ENCODE measurements at regions not wholly inside any gene's neighbourhood (a gene's known extent, or its start where the extent isn't known, plus 50 kb on each side); places are given as distances from the start of the nearest gene placed in this dataset.

DNA sequence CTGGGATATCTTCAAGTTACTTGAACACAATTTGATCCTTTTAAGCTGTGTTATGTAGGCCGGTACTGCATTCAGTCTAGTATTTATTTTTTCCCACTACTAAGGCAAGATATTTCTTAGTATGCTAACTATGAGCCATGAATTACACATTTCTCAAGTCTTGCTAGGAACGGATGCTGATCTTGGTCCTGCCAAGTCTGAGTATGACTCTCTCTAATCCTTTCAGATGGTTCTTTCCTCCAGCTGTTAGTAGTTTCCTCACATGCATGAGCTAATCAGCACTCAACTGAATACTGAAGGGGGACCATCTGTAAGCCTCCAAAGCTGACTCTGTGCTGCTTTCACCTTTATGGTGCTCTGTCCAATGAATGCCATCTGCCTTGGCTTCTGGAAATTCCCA lies 460.3 kb downstream of the KCTD12 start (continued):
- TF ChIP-seq, protein P1, sequence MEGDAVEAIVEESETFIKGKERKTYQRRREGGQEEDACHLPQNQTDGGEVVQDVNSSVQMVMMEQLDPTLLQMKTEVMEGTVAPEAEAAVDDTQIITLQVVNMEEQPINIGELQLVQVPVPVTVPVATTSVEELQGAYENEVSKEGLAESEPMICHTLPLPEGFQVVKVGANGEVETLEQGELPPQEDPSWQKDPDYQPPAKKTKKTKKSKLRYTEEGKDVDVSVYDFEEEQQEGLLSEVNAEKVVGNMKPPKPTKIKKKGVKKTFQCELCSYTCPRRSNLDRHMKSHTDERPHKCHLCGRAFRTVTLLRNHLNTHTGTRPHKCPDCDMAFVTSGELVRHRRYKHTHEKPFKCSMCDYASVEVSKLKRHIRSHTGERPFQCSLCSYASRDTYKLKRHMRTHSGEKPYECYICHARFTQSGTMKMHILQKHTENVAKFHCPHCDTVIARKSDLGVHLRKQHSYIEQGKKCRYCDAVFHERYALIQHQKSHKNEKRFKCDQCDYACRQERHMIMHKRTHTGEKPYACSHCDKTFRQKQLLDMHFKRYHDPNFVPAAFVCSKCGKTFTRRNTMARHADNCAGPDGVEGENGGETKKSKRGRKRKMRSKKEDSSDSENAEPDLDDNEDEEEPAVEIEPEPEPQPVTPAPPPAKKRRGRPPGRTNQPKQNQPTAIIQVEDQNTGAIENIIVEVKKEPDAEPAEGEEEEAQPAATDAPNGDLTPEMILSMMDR (IDR thresholded peaks at IDR 0.05; ENCODE audit: low read depth, low read length, missing input control): no peak

DNA sequence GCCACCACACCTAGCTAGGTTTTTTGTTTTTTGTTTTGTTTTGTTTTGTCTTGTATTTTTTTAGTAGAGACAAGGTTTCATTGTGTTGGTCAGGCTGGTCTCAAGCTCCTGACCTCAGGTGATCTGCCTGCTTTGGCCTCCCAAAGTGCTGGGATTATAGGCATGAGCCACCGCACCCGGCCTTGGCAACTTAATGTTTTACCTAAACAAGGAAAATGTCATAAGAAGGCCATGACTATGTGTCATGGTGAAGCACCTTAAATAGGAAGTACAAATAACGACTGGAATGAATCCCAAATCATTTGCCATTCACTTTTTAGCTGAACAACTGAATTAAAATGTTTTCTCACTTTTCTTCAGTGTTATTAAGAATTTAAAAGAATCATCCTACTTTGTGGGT lies 465.2 kb downstream of the KCTD12 start:
- TF ChIP-seq RXRA (IDR thresholded peaks at IDR 0.05) (no peak), HNF4A (conservative IDR thresholded peaks at IDR 0.05) (no peak), RAD21 (IDR thresholded peaks at IDR 0.05) (no peak), FOXA1 (IDR thresholded peaks at IDR 0.05) (no peak), SP1 (IDR thresholded peaks at IDR 0.05) (no peak), JUND (IDR thresholded peaks at IDR 0.05) (no peak), TAF1 (conservative IDR thresholded peaks at IDR 0.05) (no peak), GABPA (IDR thresholded peaks at IDR 0.05 in 1 of 2, conservative IDR thresholded peaks at IDR 0.05 in 1 of 2) (no peak)
- TF ChIP-seq, protein P1 (IDR thresholded peaks at IDR 0.05; ENCODE audit: low read depth, low read length, missing input control): no peak
- TF ChIP-seq, protein P2, sequence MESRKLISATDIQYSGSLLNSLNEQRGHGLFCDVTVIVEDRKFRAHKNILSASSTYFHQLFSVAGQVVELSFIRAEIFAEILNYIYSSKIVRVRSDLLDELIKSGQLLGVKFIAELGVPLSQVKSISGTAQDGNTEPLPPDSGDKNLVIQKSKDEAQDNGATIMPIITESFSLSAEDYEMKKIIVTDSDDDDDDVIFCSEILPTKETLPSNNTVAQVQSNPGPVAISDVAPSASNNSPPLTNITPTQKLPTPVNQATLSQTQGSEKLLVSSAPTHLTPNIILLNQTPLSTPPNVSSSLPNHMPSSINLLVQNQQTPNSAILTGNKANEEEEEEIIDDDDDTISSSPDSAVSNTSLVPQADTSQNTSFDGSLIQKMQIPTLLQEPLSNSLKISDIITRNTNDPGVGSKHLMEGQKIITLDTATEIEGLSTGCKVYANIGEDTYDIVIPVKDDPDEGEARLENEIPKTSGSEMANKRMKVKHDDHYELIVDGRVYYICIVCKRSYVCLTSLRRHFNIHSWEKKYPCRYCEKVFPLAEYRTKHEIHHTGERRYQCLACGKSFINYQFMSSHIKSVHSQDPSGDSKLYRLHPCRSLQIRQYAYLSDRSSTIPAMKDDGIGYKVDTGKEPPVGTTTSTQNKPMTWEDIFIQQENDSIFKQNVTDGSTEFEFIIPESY (IDR thresholded peaks at IDR 0.05): no peak
- TF ChIP-seq, protein P3, sequence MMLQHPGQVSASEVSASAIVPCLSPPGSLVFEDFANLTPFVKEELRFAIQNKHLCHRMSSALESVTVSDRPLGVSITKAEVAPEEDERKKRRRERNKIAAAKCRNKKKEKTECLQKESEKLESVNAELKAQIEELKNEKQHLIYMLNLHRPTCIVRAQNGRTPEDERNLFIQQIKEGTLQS (IDR thresholded peaks at IDR 0.05): no peak
- no peak for DNase-seq (ENCODE audit: low spot score)
- no peak overlapping the region for H3K27ac ChIP-seq (ENCODE audit: low read depth in 1 of 2, low read length in 2 of 2)
- peaks cover 0 to 2% (median 0%) of the 10 kb centered on the region in 4 donors for H3K27me3 ChIP-seq (ENCODE audit: control insufficient read depth in 4 of 4, insufficient read depth in 4 of 4, low read length in 3 of 4)
- no peak overlapping the region for H3K9ac ChIP-seq (ENCODE audit: low read depth in 1 of 2, low read length in 2 of 2)
- WGBS: 69% methylated on average over 3 of the region's 3 CpGs
- no peaks in the 10 kb centered on the region for H3K9me3 ChIP-seq (ENCODE audit: control insufficient read depth in 4 of 4, low read length in 3 of 4)
- no peak overlapping the region for H3K4me3 ChIP-seq (ENCODE audit: low read depth in 1 of 3, low read length in 3 of 3)
- H3K36me3 ChIP-seq (ENCODE audit: control insufficient read depth in 4 of 4, insufficient read depth in 3 of 4, low read depth in 1 of 4, low read length in 3 of 4): no peaks in the 10 kb centered on the region
- H3K4me1 ChIP-seq (ENCODE audit: control insufficient read depth in 4 of 4, insufficient read depth in 4 of 4, low read length in 3 of 4): no peaks in the 10 kb centered on the region

DNA sequence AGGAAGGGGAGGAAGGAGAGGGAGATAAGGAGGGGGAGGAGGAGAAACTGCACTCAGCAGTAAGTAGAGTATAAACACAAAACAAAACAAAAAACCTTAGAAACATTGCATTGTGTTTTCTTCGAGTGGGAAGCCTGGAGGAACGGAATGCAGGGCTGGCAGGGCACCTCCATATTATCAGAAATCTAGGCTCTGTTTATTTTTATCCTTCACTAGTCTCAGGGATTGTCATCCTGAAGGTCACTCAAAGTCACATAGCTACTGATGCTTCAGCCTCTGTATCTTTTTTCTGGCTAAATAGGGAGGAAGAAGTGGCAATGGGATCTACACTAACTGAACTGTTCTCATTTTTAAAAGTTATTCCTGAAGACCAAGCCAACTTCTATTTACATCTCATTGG lies 467.8 kb downstream of the KCTD12 start:
- WGBS: 21% methylated on average over 2 of the region's 2 CpGs
- Histone ChIP-seq H3K4me1 (ENCODE audit: control insufficient read depth in 4 of 4, insufficient read depth in 4 of 4, low read length in 3 of 4) (no peaks in the 10 kb centered on the region), H3K9me3 (ENCODE audit: control insufficient read depth in 4 of 4, low read length in 3 of 4) (peaks cover 0 to 3% (median 0%) of the 10 kb centered on the region in 4 donors), H3K27ac (ENCODE audit: low read depth in 1 of 2, low read length in 2 of 2) (no peak overlapping the region), H3K9ac (ENCODE audit: low read depth in 1 of 2, low read length in 2 of 2) (no peak overlapping the region), H3K27me3 (ENCODE audit: control insufficient read depth in 4 of 4, insufficient read depth in 4 of 4, low read length in 3 of 4) (peaks cover 0 to 2% (median 0%) of the 10 kb centered on the region in 4 donors), H3K4me3 (ENCODE audit: low read depth in 1 of 3, low read length in 3 of 3) (no peak overlapping the region), H3K36me3 (ENCODE audit: control insufficient read depth in 4 of 4, insufficient read depth in 3 of 4, low read depth in 1 of 4, low read length in 3 of 4) (no peaks in the 10 kb centered on the region)
- no peak for DNase-seq (ENCODE audit: low spot score)
- TF ChIP-seq HNF4G (IDR thresholded peaks at IDR 0.05) (no peak), EGR1 (IDR thresholded peaks at IDR 0.05; ENCODE audit: low read depth in 2 of 2) (no peak), FOXA1 (IDR thresholded peaks at IDR 0.05) (no peak), SP1 (IDR thresholded peaks at IDR 0.05) (no peak), RAD21 (IDR thresholded peaks at IDR 0.05) (no peak), GABPA (IDR thresholded peaks at IDR 0.05 in 1 of 2, conservative IDR thresholded peaks at IDR 0.05 in 1 of 2) (no peak), TAF1 (conservative IDR thresholded peaks at IDR 0.05) (no peak)
- TF ChIP-seq, protein P4, sequence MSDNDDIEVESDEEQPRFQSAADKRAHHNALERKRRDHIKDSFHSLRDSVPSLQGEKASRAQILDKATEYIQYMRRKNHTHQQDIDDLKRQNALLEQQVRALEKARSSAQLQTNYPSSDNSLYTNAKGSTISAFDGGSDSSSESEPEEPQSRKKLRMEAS (IDR thresholded peaks at IDR 0.05): no peak
- TF ChIP-seq, protein P2 (IDR thresholded peaks at IDR 0.05): no peak
- TF ChIP-seq, protein P5, sequence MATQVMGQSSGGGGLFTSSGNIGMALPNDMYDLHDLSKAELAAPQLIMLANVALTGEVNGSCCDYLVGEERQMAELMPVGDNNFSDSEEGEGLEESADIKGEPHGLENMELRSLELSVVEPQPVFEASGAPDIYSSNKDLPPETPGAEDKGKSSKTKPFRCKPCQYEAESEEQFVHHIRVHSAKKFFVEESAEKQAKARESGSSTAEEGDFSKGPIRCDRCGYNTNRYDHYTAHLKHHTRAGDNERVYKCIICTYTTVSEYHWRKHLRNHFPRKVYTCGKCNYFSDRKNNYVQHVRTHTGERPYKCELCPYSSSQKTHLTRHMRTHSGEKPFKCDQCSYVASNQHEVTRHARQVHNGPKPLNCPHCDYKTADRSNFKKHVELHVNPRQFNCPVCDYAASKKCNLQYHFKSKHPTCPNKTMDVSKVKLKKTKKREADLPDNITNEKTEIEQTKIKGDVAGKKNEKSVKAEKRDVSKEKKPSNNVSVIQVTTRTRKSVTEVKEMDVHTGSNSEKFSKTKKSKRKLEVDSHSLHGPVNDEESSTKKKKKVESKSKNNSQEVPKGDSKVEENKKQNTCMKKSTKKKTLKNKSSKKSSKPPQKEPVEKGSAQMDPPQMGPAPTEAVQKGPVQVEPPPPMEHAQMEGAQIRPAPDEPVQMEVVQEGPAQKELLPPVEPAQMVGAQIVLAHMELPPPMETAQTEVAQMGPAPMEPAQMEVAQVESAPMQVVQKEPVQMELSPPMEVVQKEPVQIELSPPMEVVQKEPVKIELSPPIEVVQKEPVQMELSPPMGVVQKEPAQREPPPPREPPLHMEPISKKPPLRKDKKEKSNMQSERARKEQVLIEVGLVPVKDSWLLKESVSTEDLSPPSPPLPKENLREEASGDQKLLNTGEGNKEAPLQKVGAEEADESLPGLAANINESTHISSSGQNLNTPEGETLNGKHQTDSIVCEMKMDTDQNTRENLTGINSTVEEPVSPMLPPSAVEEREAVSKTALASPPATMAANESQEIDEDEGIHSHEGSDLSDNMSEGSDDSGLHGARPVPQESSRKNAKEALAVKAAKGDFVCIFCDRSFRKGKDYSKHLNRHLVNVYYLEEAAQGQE (IDR thresholded peaks at IDR 0.05): no peak

Measured in liver (tissue), 8 donors.